Mammary epithelial cell (primary cell): ENCODE measurements at regions not wholly inside any gene's neighbourhood (a gene's known extent, or its start where the extent isn't known, plus 50 kb on each side); places are given as distances from the start of the nearest gene placed in this dataset.

ENCODE experiments used
- CTCF ChIP-seq, 2 donors: IDR thresholded peaks in 1 of 2; conservative IDR thresholded peaks in 1 of 2; 2 replicates each; pipeline ENCODE4 v1.5.1; 2011 to 2012; ENCODE audit warnings: inconsistent platforms in 2 of 2, low read length in 2 of 2, mild to moderate bottlenecking in 2 of 2, control low read depth in 1 of 2, low read depth in 1 of 2; ENCODE audit not compliant: insufficient read depth in 1 of 2; ENCODE audit errors: extremely low read depth in 1 of 2
- EZH2 ChIP-seq: IDR thresholded peaks from 2 replicates; pipeline ENCODE4 v1.6.1; 2012; ENCODE audit warnings: low read length, inconsistent platforms, borderline replicate concordance

GRCh38 chr2:215678094-215678493 is 242.2 kb upstream of the FN1 start:
- no peak for TF ChIP-seq EZH2
- no peak for TF ChIP-seq CTCF (conservative IDR thresholded peaks at IDR 0.05 in 1 of 2, IDR thresholded peaks at IDR 0.05 in 1 of 2; ENCODE audit: extremely low read depth in 1 of 2, insufficient read depth in 1 of 2, low read depth in 1 of 2, low read length in 2 of 2)
